H9 (cell line): ENCODE measurements at regions not wholly inside any gene's neighbourhood (a gene's known extent, or its start where the extent isn't known, plus 50 kb on each side); places are given as distances from the start of the nearest gene placed in this dataset.
A peak's percentile ranks its signal among the peaks of the same experiment; 100 is the strongest.

Experiments
- DNase-seq: peaks from one replicate; pipeline ENCODE4 v3.0.0-alpha.2; 2017
- H2AFZ ChIP-seq: one replicate; pipeline ENCODE4 v1.6.1; 2013; ENCODE audit warnings: mild to moderate bottlenecking, low read length, control low read depth, moderate library complexity
- H2AK5ac ChIP-seq: 2 replicates; pipeline ENCODE4 v1.6.1; 2013; ENCODE audit warnings: low read length, control low read depth, mixed read lengths; ENCODE audit not compliant: insufficient read length
- H2BK120ac ChIP-seq: one replicate; pipeline ENCODE4 v1.6.1; 2013; ENCODE audit warnings: low read depth, mild to moderate bottlenecking, low read length, control low read depth, inconsistent platforms; ENCODE audit not compliant: poor library complexity, severe bottlenecking
- H2BK12ac ChIP-seq: 2 replicates; pipeline ENCODE4 v1.6.1; 2013; ENCODE audit warnings: low read length, control low read depth, mixed read lengths, low read depth; ENCODE audit not compliant: insufficient read length
- H2BK15ac ChIP-seq: 2 replicates; pipeline ENCODE4 v1.6.1; 2013; ENCODE audit warnings: low read depth, low read length, control low read depth
- H2BK20ac ChIP-seq: one replicate; pipeline ENCODE4 v1.6.1; 2013; ENCODE audit warnings: low read depth, mild to moderate bottlenecking, low read length, control low read depth, inconsistent platforms; ENCODE audit not compliant: poor library complexity, severe bottlenecking
- H2BK5ac ChIP-seq: 2 replicates; pipeline ENCODE4 v1.6.1; 2013; ENCODE audit warnings: low read length, control low read depth, mixed read lengths; ENCODE audit not compliant: insufficient read length
- H3K14ac ChIP-seq: 2 replicates; pipeline ENCODE4 v1.6.1; 2013; ENCODE audit warnings: low read length, control low read depth; ENCODE audit not compliant: insufficient read depth
- H3K18ac ChIP-seq: 2 replicates; pipeline ENCODE4 v1.6.1; 2013; ENCODE audit warnings: low read depth, mild to moderate bottlenecking, mixed read lengths, low read length, control low read depth; ENCODE audit not compliant: insufficient read length
- H3K23ac ChIP-seq: 2 replicates; pipeline ENCODE4 v1.6.1; 2013; ENCODE audit warnings: low read length, control low read depth, mixed read lengths, low read depth; ENCODE audit not compliant: insufficient read length
- H3K23me2 ChIP-seq: 2 replicates; pipeline ENCODE4 v1.6.1; 2013; ENCODE audit warnings: low read depth, mild to moderate bottlenecking, mixed read lengths, low read length, control low read depth; ENCODE audit not compliant: insufficient read length, poor library complexity, severe bottlenecking
- H3K27ac ChIP-seq: 2 replicates; pipeline ENCODE4 v1.5.1; 2013; ENCODE audit warnings: low read length, control low read depth, mixed read lengths, low read depth; ENCODE audit not compliant: insufficient read length
- H3K27me3 ChIP-seq: 2 replicates; pipeline ENCODE4 v1.6.1; 2013; ENCODE audit warnings: low read length, control low read depth, inconsistent platforms; ENCODE audit not compliant: insufficient read depth
- H3K4ac ChIP-seq: 2 replicates; pipeline ENCODE4 v1.6.1; 2013; ENCODE audit warnings: low read depth, mild to moderate bottlenecking, control low read depth, inconsistent platforms, low read length, moderate library complexity
- H3K4me1 ChIP-seq: 2 replicates; pipeline ENCODE4 v1.6.1; 2013; ENCODE audit warnings: low read length, control low read depth, inconsistent platforms; ENCODE audit not compliant: insufficient read depth
- H3K4me2 ChIP-seq: 2 replicates; pipeline ENCODE4 v1.6.1; 2013; ENCODE audit warnings: low read length, control low read depth, mixed read lengths; ENCODE audit not compliant: insufficient read length, insufficient read depth
- H3K56ac ChIP-seq: 2 replicates; pipeline ENCODE4 v1.6.1; 2013; ENCODE audit warnings: low read depth, mild to moderate bottlenecking, mixed read lengths, low read length, control low read depth; ENCODE audit not compliant: insufficient read length
- H3K79me1 ChIP-seq: 2 replicates; pipeline ENCODE4 v1.6.1; 2013; ENCODE audit warnings: low read depth, mild to moderate bottlenecking, moderate library complexity, low read length, control low read depth, inconsistent platforms; ENCODE audit not compliant: insufficient read depth, poor library complexity, severe bottlenecking
- H3K79me2 ChIP-seq: 2 replicates; pipeline ENCODE4 v1.6.1; 2013; ENCODE audit warnings: low read length, control low read depth, inconsistent platforms; ENCODE audit not compliant: insufficient read depth
- H3K9ac ChIP-seq: 2 replicates; pipeline ENCODE4 v1.6.1; 2013; ENCODE audit warnings: low read length, control low read depth, mixed read lengths; ENCODE audit not compliant: insufficient read length; ENCODE audit errors: extremely low read depth
- H3K9me3 ChIP-seq: one replicate; pipeline ENCODE4 v1.6.1; 2013; ENCODE audit warnings: low read depth, low read length, inconsistent platforms; ENCODE audit not compliant: control insufficient read depth
- H3T11ph ChIP-seq: one replicate; pipeline ENCODE4 v1.6.1; 2013; ENCODE audit warnings: mild to moderate bottlenecking, low read length, control low read depth, inconsistent platforms
- H4K20me1 ChIP-seq: one replicate; pipeline ENCODE4 v1.6.1; 2013; ENCODE audit not compliant: control insufficient read depth, insufficient read length, insufficient read depth
- H4K5ac ChIP-seq: 2 replicates; pipeline ENCODE4 v1.6.1; 2013; ENCODE audit warnings: low read depth, mild to moderate bottlenecking, mixed read lengths, low read length, control low read depth; ENCODE audit not compliant: insufficient read length
- H4K8ac ChIP-seq: replicated peaks from 2 replicates; pipeline ENCODE4 v1.6.1; 2013; ENCODE audit warnings: low read length, control low read depth, mixed read lengths, low read depth; ENCODE audit not compliant: insufficient read length
- H4K91ac ChIP-seq: 2 replicates; pipeline ENCODE4 v1.6.1; 2013; ENCODE audit warnings: low read depth, mild to moderate bottlenecking, moderate library complexity, mixed read lengths, low read length, control low read depth; ENCODE audit not compliant: insufficient read length
- H3K27ac Mint-ChIP-seq, 3 experiments: 2 replicates in 2 of 3; 3 replicates in 1 of 3; pipeline ENCODE4 v1.8.0; 2020 to 2021; ENCODE audit warnings: mixed read lengths in 3 of 3, mild to moderate bottlenecking in 1 of 3, moderate library complexity in 1 of 3
- H3K27me3 Mint-ChIP-seq: 2 replicates; pipeline ENCODE4 v1.8.0; 2021; ENCODE audit warnings: low read depth, mild to moderate bottlenecking, moderate library complexity, mixed read lengths
- H3K36me3 Mint-ChIP-seq, 3 experiments: 2 replicates in 2 of 3; 3 replicates in 1 of 3; pipeline ENCODE4 v1.8.0; 2020 to 2021; ENCODE audit warnings: low read depth in 3 of 3, mixed read lengths in 3 of 3; ENCODE audit not compliant: insufficient read depth in 1 of 3
- H3K4me1 Mint-ChIP-seq, 2 experiments: 2 replicates each; pipeline ENCODE4 v1.8.0; 2020; ENCODE audit warnings: mixed read lengths in 2 of 2
- H3K4me3 Mint-ChIP-seq, 2 experiments: 2 replicates in 1 of 2; 3 replicates in 1 of 2; pipeline ENCODE4 v1.8.0; 2020 to 2021; ENCODE audit warnings: mild to moderate bottlenecking in 2 of 2, mixed read lengths in 2 of 2, moderate library complexity in 1 of 2
- H3K9me3 Mint-ChIP-seq, 2 experiments: 2 replicates in 1 of 2; 3 replicates in 1 of 2; pipeline ENCODE4 v1.8.0; 2020; ENCODE audit warnings: mild to moderate bottlenecking in 2 of 2, mixed read lengths in 2 of 2, moderate library complexity in 1 of 2
- WGBS: extraction: QIAGEN DNeasy Blood & Tissue Kit; methylation state at CpG from one replicate; pipeline ENCODE4 v1.1.7; 2013; ENCODE audit warnings: missing lambda C conversion rate, low lambda C conversion rate, mixed read lengths; ENCODE audit not compliant: insufficient read length; ENCODE audit errors: extremely low coverage; 5-methylcytosine and 5-hydroxymethylcytosine counted together
- TF ChIP-seq, protein P1 (sequence below): fragments of 200-600 bp; sonication (generic); conservative IDR thresholded peaks from 3 replicates; pipeline ENCODE4 v1.8.0; 2021; ENCODE audit warnings: antibody characterized with exemption, mild to moderate bottlenecking

DNA sequence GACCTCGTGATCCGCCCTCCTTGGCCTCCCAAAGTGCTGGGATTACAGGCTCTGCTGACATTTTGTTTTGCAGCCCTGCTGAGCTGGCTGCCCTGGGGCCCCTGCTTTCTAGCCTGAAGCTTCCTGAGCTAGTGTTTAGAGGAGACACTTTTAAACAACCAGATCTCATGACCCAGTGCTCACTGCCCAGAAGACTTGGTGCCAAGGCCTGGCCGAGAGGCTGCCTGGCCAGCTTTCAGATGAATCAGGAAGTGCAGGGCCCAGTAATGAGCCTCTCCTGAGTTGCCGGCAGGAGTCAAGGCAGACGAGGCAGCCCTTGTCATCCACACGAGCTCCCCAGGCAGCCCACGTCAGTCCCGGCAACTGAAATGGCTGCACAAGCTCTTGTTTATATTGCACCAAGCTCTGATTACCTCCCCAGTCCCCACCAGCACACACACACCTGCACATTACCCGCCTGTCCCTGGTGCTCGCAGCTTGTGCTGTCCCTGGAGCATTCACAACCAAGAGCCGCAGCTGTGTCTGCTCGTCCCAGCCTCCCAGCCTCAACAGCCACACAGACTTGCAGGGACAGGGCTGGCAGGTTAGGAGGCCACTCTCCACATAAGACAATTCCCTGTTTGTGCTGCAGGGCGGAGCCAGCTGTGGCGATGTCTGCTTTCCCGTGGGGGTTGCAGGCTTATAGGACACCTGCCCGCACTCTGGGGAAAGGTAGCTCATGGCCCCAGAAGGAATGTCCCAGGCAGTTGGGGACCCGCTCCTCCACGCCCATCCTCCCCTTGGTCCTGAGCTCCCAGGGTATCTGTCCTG is 331.2 kb upstream of the MYT1L start:
- Mint-ChIP-seq H3K4me3 (no peak overlapping the region), H3K27me3 (peaks cover 5% of the 10 kb centered on the region), H3K27ac (peak overlapping the region in 1 of 3 experiments; percentile 63; a peak in 1 of 7 replicates), H3K9me3 (peaks cover 23 to 26% of the 10 kb centered on the region in 2 experiments), H3K36me3 (peaks cover 0 to 12% (median 12%) of the 10 kb centered on the region in 3 experiments; a peak in 3 of 7 replicates), H3K4me1 (peaks cover 2% of the 10 kb centered on the region in 2 experiments; a peak in 1 of 4 replicates)
- no peak overlapping the region for H2BK5ac ChIP-seq
- H2BK15ac ChIP-seq = no peak overlapping the region
- no peak overlapping the region for H3K18ac ChIP-seq
- H2BK120ac ChIP-seq = no peak overlapping the region
- no peaks in the 10 kb centered on the region for H3K23me2 ChIP-seq
- no peaks in the 10 kb centered on the region for H3K4me1 ChIP-seq
- H2BK12ac ChIP-seq = no peak overlapping the region
- H3K14ac ChIP-seq = no peak overlapping the region; the same call in 1 of the 2 replicates
- H4K91ac ChIP-seq = no peak overlapping the region
- H2AFZ ChIP-seq = no peak overlapping the region
- no peaks in the 10 kb centered on the region for H3K79me2 ChIP-seq
- H3T11ph ChIP-seq = no peak overlapping the region
- no peak overlapping the region for H3K4ac ChIP-seq
- H3K79me1 ChIP-seq = no peaks in the 10 kb centered on the region
- H3K27ac ChIP-seq = no peak overlapping the region
- H3K9me3 ChIP-seq = no peaks in the 10 kb centered on the region
- no peak overlapping the region for H3K23ac ChIP-seq
- H3K27me3 ChIP-seq = no peaks in the 10 kb centered on the region
- TF ChIP-seq, protein P1, sequence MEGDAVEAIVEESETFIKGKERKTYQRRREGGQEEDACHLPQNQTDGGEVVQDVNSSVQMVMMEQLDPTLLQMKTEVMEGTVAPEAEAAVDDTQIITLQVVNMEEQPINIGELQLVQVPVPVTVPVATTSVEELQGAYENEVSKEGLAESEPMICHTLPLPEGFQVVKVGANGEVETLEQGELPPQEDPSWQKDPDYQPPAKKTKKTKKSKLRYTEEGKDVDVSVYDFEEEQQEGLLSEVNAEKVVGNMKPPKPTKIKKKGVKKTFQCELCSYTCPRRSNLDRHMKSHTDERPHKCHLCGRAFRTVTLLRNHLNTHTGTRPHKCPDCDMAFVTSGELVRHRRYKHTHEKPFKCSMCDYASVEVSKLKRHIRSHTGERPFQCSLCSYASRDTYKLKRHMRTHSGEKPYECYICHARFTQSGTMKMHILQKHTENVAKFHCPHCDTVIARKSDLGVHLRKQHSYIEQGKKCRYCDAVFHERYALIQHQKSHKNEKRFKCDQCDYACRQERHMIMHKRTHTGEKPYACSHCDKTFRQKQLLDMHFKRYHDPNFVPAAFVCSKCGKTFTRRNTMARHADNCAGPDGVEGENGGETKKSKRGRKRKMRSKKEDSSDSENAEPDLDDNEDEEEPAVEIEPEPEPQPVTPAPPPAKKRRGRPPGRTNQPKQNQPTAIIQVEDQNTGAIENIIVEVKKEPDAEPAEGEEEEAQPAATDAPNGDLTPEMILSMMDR = no peak
- H2BK20ac ChIP-seq = no peak overlapping the region
- no peak overlapping the region for H2AK5ac ChIP-seq
- DNase-seq = no peak
- no peaks in the 10 kb centered on the region for H4K20me1 ChIP-seq
- no peak overlapping the region for H3K56ac ChIP-seq
- WGBS = no CpG with 5 or more reads among the region's 18 CpGs
- no peak overlapping the region for H4K8ac ChIP-seq
- no peak overlapping the region for H3K9ac ChIP-seq
- H3K4me2 ChIP-seq = no peak overlapping the region
- H4K5ac ChIP-seq = no peak overlapping the region
